ENCODE measurements at regions not wholly inside any gene's neighbourhood (a gene's known extent, or its start where the extent isn't known, plus 50 kb on each side); places are given as distances from the start of the nearest gene placed in this dataset.

DNA sequence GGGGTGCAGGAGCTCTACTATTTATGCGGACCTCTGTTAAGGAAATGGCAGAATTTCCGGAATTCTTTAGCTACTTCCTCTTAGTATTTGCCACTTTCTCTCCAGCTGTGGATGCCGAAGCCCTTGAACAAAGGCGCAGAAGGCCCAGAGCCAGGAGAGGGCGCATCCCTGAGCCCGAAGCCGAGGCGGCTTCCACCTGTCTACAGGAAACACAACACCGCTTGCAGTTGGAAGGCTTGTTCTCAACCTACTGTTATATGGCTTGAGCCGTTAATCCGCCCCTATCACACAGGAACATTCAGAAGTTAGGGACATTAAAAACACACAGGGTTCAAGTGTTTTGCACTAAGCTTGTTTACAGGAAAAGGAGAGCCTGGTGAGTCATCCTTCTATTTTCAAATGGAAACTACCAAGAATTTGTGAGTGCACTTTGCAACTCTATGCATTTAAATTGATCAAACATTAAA, 417.1 kb downstream of the BCKDHB start (continued):
- TF ChIP-seq, protein P1, sequence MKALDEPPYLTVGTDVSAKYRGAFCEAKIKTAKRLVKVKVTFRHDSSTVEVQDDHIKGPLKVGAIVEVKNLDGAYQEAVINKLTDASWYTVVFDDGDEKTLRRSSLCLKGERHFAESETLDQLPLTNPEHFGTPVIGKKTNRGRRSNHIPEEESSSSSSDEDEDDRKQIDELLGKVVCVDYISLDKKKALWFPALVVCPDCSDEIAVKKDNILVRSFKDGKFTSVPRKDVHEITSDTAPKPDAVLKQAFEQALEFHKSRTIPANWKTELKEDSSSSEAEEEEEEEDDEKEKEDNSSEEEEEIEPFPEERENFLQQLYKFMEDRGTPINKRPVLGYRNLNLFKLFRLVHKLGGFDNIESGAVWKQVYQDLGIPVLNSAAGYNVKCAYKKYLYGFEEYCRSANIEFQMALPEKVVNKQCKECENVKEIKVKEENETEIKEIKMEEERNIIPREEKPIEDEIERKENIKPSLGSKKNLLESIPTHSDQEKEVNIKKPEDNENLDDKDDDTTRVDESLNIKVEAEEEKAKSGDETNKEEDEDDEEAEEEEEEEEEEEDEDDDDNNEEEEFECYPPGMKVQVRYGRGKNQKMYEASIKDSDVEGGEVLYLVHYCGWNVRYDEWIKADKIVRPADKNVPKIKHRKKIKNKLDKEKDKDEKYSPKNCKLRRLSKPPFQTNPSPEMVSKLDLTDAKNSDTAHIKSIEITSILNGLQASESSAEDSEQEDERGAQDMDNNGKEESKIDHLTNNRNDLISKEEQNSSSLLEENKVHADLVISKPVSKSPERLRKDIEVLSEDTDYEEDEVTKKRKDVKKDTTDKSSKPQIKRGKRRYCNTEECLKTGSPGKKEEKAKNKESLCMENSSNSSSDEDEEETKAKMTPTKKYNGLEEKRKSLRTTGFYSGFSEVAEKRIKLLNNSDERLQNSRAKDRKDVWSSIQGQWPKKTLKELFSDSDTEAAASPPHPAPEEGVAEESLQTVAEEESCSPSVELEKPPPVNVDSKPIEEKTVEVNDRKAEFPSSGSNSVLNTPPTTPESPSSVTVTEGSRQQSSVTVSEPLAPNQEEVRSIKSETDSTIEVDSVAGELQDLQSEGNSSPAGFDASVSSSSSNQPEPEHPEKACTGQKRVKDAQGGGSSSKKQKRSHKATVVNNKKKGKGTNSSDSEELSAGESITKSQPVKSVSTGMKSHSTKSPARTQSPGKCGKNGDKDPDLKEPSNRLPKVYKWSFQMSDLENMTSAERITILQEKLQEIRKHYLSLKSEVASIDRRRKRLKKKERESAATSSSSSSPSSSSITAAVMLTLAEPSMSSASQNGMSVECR (CRISPR knock-in tag; IDR thresholded peaks at IDR 0.05; ENCODE audit: borderline replicate concordance), result no peak
- TF ChIP-seq NR3C1 (CRISPR knock-in tag; conservative IDR thresholded peaks at IDR 0.05; ENCODE audit: low read depth) (no peak), ZNF423 (CRISPR knock-in tag; IDR thresholded peaks at IDR 0.05) (peak; percentile 15; the same call in 1 of the 2 replicates)
- TF ChIP-seq, protein P2, sequence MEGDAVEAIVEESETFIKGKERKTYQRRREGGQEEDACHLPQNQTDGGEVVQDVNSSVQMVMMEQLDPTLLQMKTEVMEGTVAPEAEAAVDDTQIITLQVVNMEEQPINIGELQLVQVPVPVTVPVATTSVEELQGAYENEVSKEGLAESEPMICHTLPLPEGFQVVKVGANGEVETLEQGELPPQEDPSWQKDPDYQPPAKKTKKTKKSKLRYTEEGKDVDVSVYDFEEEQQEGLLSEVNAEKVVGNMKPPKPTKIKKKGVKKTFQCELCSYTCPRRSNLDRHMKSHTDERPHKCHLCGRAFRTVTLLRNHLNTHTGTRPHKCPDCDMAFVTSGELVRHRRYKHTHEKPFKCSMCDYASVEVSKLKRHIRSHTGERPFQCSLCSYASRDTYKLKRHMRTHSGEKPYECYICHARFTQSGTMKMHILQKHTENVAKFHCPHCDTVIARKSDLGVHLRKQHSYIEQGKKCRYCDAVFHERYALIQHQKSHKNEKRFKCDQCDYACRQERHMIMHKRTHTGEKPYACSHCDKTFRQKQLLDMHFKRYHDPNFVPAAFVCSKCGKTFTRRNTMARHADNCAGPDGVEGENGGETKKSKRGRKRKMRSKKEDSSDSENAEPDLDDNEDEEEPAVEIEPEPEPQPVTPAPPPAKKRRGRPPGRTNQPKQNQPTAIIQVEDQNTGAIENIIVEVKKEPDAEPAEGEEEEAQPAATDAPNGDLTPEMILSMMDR (IDR thresholded peaks at IDR 0.05), result no peak

DNA sequence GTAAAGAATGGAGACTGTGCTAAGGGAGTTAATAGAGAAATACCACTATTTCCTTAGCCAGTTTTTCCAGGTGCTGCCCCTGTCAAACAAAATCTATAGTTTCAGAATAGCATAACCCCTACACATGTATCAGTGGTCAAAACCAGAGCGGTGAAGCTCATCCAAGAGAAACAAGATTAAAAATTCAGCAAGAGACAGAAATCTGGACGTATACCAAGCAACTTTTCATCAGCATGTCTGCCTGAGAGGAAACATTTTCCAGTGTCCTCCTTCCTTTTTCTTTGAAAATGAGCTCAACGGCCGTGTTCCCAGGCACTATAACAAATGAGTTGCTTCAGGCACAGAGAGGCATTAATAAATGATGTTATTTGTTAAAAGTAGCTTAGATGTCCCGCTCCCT, 416.5 kb downstream of the BCKDHB start:
- Mint-ChIP-seq H3K27ac (peak overlapping the region; percentile 49), H3K4me3 (no peak overlapping the region), H3K9me3 (peaks cover 8% of the 10 kb centered on the region), H3K27me3 (ENCODE audit: low read depth) (no peaks in the 10 kb centered on the region), H3K36me3 (no peaks in the 10 kb centered on the region), H3K4me1 (peaks cover 35% of the 10 kb centered on the region)
- no peak for TF ChIP-seq NFYB (CRISPR knock-in tag; conservative IDR thresholded peaks at IDR 0.05; ENCODE audit: low read depth)
- TF ChIP-seq NFE2L1 (CRISPR knock-in tag; IDR thresholded peaks at IDR 0.05), result no peak
- TF ChIP-seq JAZF1 (CRISPR knock-in tag; IDR thresholded peaks at IDR 0.05), result no peak
- no peak for TF ChIP-seq NFATC4 (CRISPR knock-in tag; IDR thresholded peaks at IDR 0.05)
- TF ChIP-seq JUN (CRISPR knock-in tag; IDR thresholded peaks at IDR 0.05), result no peak
- TF ChIP-seq, protein P3, sequence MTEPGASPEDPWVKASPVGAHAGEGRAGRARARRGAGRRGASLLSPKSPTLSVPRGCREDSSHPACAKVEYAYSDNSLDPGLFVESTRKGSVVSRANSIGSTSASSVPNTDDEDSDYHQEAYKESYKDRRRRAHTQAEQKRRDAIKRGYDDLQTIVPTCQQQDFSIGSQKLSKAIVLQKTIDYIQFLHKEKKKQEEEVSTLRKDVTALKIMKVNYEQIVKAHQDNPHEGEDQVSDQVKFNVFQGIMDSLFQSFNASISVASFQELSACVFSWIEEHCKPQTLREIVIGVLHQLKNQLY (CRISPR knock-in tag; IDR thresholded peaks at IDR 0.05), result no peak
- POLR2A ChIA-PET, result interaction anchor here (0.6 kb wide), 1 partner anchor 417 kb away, joined by 3 read pairs; the partner anchor contains the start of gene BCKDHB
- CTCF ChIA-PET, result interaction anchor here (0.6 to 1.8 kb wide), 12 partner anchors 11 to 654 kb away, joined by 3 to 11 read pairs (median 4); no protein-coding TSS in a partner anchor
- ATAC-seq (no peak), DNase-seq (ENCODE audit: low spot score) (no peak)

DNA sequence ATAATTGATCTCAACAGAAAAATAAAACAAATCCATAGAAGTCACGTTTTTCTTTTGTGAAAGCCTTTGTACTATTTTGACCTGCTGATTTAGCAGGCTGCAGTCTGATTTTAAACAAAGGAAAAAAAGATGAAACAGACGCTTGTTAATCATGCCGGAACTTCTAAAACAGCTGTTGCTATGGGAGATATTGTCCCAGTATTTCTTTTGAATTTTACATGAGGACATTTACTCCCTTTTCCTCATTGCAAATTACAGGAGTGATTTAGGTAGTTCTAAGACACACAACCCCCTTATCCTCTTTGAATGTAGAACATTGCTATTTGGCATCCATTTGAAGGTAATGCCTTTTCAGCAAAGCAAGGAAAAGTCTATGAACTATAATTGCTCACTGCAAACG, 416.1 kb downstream of the BCKDHB start:
- H3K27ac Mint-ChIP-seq, result peak overlapping the region; percentile 49
- TF ChIP-seq, protein P1 (CRISPR knock-in tag; IDR thresholded peaks at IDR 0.05; ENCODE audit: borderline replicate concordance), result no peak
- no peak for TF ChIP-seq OVOL2 (CRISPR knock-in tag; IDR thresholded peaks at IDR 0.05; ENCODE audit: borderline replicate concordance)
- TF ChIP-seq ZNF423 (CRISPR knock-in tag; IDR thresholded peaks at IDR 0.05), result no peak
- TF ChIP-seq ZNF263 (CRISPR knock-in tag; IDR thresholded peaks at IDR 0.05; ENCODE audit: low read depth), result no peak
- TF ChIP-seq, protein P4, sequence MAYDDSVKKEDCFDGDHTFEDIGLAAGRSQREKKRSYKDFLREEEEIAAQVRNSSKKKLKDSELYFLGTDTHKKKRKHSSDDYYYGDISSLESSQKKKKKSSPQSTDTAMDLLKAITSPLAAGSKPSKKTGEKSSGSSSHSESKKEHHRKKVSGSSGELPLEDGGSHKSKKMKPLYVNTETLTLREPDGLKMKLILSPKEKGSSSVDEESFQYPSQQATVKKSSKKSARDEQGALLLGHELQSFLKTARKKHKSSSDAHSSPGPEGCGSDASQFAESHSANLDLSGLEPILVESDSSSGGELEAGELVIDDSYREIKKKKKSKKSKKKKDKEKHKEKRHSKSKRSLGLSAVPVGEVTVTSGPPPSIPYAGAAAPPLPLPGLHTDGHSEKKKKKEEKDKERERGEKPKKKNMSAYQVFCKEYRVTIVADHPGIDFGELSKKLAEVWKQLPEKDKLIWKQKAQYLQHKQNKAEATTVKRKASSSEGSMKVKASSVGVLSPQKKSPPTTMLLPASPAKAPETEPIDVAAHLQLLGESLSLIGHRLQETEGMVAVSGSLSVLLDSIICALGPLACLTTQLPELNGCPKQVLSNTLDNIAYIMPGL (CRISPR knock-in tag; IDR thresholded peaks at IDR 0.05), result no peak
- no peak for TF ChIP-seq CREM (CRISPR knock-in tag; IDR thresholded peaks at IDR 0.05)
- no peak for TF ChIP-seq ZNF317 (CRISPR knock-in tag; IDR thresholded peaks at IDR 0.05; ENCODE audit: borderline replicate concordance, low read depth)
- TF ChIP-seq, protein P5, sequence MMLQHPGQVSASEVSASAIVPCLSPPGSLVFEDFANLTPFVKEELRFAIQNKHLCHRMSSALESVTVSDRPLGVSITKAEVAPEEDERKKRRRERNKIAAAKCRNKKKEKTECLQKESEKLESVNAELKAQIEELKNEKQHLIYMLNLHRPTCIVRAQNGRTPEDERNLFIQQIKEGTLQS (CRISPR knock-in tag; conservative IDR thresholded peaks at IDR 0.05), result no peak
- TF ChIP-seq, protein P6, sequence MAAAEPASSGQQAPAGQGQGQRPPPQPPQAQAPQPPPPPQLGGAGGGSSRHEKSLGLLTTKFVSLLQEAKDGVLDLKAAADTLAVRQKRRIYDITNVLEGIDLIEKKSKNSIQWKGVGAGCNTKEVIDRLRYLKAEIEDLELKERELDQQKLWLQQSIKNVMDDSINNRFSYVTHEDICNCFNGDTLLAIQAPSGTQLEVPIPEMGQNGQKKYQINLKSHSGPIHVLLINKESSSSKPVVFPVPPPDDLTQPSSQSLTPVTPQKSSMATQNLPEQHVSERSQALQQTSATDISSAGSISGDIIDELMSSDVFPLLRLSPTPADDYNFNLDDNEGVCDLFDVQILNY (CRISPR knock-in tag; IDR thresholded peaks at IDR 0.05), result no peak
- TF ChIP-seq NFYB (CRISPR knock-in tag; conservative IDR thresholded peaks at IDR 0.05; ENCODE audit: low read depth), result no peak
- TF ChIP-seq ZBTB21 (CRISPR knock-in tag; IDR thresholded peaks at IDR 0.05; ENCODE audit: borderline replicate concordance), result no peak

More for the DNA sequence above, 416.1 kb downstream of the BCKDHB start:
- POLR2A ChIA-PET, result no interaction called here
- ATAC-seq, result no peak
- H3K9me3 Mint-ChIP-seq, result peaks cover 8% of the 10 kb centered on the region
- no peak overlapping the region for H3K4me3 Mint-ChIP-seq
- H3K36me3 Mint-ChIP-seq, result no peaks in the 10 kb centered on the region
- H3K27me3 Mint-ChIP-seq (ENCODE audit: low read depth), result no peaks in the 10 kb centered on the region
- DNase-seq (ENCODE audit: low spot score), result no peak
- CTCF ChIA-PET, result interaction anchor here (0.6 to 1.4 kb wide), 6 partner anchors 11 to 654 kb away, joined by 3 to 11 read pairs (median 4); no protein-coding TSS in a partner anchor
- H3K4me1 Mint-ChIP-seq, result peaks cover 34% of the 10 kb centered on the region

Measured in WTC11 (cell line).